Stimulated activated CD4-positive, alpha-beta T cell treated with anti-CD3 and anti-CD28 coated beads, Interleukin-4, amount 100 ng/mL, for 24 hours (primary cell): ENCODE measurements at regions not wholly inside any gene's neighbourhood (a gene's known extent, or its start where the extent isn't known, plus 50 kb on each side); places are given as distances from the start of the nearest gene placed in this dataset.

ENCODE experiments used
- DNase-seq: peaks from one replicate; pipeline ENCODE4 v3.0.0-alpha.2; 2020

GRCh38 chr17:27216836-27217235 lies 77.1 kb upstream of the WSB1 start:
- DNase-seq, result no peak

DNA sequence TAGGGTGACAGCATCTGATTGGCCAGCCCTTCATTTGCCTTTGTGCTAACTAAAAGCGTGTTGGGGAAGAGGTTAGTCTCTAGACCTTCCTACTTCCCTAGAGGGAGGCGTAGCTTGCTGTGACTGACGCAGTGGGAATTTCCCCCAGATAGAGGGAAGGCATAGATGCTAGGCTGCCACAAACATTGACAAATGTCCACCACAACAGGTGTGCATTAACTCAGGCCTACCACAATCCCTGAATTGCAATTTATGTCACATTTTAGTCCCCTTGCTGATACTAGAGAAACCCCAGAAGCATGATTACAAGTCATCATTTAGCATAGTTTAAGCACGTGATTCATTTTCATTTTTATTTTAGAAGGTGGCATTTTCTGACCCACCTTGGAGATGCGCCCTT lies 76.3 kb upstream of the WSB1 start:
- no peak for DNase-seq

GRCh38 chr17:27218041-27218440 lies 75.9 kb upstream of the WSB1 start:
- no peak for DNase-seq

GRCh38 chr17:27218719-27219488 lies 75.0 kb upstream of the WSB1 start:
- peak; percentile 15 for DNase-seq

DNA sequence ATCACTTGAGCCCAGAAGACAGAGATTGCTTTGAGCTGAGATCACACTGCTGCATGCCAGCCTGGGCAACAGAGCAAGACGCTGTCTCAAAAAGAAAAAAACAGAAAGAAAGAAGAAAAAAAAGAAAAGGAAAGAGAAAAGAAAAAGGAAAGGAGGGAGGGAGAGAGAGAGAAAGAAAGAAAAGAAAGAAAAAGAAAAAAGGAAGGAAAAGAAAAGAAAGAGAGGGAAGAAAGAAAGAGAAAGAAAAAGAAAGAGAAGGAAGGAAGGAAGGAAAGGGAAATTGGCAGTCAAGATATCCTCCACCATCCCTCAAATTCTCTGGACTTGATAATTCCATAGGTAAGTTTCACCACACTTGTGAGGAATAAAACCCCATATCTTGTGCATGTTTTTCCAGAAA lies 71.4 kb upstream of the WSB1 start:
- no peak for DNase-seq

- no peak for DNase-seq
Observed at GRCh38 chr17:27224526-27225315, 69.2 kb upstream of the WSB1 start.

DNA sequence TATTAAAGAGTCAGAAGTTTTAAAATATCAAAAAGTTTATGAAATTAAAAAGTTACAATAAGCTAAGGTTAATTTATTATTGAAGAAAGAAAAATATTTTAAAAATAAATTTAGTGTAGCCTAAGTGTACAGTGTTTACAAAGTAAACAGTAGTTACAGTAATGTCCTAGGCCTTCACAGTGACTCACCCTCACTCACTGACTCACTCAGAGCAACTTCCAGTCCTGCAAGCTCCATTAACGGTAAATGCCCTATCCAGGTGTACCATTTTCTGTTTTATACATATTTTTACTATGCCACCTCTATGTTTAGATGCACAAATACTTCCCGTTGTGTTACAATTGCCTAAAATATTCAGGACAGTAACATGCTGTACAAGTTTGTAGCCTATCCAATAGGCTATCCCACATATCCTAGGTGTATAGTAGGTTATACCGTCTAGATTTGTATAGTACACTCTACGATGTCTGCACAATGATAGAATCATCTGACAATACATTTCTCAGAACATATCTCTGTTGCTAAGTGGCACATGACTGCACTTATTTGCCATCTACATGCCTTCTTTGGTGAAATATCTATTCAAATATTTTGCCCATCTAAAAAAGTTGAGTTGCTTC lies 67.2 kb upstream of the WSB1 start:
- DNase-seq, result no peak

DNA sequence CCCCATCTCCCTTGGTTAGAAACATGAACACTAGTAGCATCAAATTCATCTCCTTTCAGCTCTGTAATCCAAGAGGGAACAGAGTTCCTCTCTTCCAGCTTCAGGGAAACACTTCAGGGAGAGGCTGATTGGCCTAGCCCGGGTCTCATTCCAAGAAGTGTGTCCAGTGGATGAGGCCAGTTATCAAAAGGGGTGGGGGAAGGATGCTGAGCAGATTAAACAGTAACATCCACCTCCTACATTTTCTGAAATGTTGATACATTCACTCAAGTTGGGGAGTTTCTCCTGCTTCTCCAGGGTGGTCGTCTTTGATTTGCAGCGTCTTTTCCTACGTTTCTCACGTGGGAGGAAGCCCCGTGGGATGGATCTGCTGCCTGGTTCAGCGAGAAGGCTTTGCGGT lies 62.9 kb upstream of the WSB1 start:
- no peak for DNase-seq

- no peak for DNase-seq
Observed at GRCh38 chr17:27232328-27232727, 61.6 kb upstream of the WSB1 start.

DNA sequence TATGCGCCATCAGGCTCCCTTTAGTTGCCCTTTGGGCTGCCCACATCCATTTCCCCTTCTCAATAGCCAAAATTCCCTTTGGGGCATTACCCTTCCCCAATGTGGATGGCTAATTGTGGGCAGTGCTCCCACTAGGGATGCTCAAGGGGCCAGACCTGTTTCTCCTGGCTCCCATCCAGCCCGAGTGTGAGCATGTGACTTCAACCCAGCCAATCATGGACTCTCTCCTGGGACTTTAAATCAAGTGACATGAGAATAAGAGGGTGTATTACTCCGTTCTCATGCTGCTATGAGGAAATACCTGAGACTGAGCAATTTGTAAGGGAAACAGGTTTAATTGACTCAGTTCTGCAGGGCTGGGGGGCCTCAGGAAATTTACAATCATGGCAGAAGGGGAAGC lies 60.9 kb upstream of the WSB1 start:
- DNase-seq, result no peak

DNA sequence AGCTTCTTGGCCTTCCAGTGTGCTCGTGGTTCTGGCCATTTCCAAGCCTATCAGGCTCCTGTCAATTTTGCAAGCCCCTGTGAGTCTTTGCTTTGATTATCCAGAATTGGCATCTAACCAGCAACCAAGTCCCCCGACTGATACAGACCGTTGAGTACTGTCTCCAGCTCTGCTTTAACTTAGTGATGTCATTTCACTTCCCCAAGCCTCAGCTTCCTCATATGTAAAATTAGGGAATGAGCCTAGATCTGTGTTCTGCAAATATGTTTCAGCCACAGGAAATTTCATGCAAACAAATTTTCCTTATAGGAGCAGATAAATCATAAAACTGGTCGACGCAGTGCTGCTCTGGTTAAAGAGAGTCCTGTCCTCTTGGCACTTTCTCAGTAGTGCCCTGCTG lies 60.1 kb upstream of the WSB1 start:
- DNase-seq, result no peak

DNA sequence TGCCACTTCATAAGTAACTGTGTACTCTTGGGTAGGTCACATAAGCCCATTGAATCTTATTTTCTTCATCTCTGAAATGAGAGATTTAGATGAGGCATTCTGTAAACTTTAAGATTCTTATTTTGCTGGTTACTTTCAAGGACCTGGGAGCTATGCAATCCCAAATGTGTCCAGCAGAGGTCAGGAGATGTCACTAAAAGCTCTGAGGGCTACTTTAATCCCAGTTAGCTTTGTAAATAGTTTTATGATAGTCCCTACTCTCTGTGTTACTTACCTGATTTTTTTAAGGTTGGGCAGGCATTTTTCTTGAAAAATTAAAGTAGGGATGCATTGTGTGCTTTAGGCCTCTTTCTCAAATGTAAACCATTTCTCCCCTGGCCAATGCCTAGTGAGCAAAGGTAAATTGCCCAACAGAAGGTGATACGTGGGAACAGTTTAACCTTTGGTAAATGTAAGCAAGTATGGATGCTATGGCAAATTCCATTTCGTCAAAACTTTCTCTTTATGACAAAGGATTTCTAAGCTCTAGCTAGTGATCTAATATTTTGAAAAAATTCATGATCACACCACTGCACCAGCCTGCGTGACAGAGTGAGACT lies 57.1 kb upstream of the WSB1 start:
- peak; percentile 83 for DNase-seq

GRCh38 chr17:27237890-27238289 lies 56.0 kb upstream of the WSB1 start:
- DNase-seq, result no peak

GRCh38 chr17:27239046-27239445 lies 54.9 kb upstream of the WSB1 start:
- DNase-seq, result no peak

DNA sequence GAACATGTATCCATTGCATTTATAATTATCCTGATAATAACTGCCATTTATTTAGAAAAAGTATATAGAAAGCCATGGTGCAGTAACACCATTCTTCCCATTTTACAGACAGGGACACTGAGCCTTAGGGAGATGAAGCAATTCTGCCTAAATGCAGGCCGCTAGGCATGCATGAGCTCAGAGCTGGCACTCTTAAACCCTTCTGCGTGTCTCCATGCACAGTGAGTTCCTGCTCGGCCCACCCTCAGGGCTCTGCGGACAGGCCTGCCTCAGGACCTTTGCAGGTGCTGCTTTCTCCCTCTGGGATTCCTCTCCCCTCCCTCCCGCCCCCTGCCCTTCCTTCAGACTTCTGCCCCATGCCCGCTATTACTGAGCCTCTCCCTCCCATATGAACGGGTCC lies 54.3 kb upstream of the WSB1 start:
- DNase-seq, result no peak

DNA sequence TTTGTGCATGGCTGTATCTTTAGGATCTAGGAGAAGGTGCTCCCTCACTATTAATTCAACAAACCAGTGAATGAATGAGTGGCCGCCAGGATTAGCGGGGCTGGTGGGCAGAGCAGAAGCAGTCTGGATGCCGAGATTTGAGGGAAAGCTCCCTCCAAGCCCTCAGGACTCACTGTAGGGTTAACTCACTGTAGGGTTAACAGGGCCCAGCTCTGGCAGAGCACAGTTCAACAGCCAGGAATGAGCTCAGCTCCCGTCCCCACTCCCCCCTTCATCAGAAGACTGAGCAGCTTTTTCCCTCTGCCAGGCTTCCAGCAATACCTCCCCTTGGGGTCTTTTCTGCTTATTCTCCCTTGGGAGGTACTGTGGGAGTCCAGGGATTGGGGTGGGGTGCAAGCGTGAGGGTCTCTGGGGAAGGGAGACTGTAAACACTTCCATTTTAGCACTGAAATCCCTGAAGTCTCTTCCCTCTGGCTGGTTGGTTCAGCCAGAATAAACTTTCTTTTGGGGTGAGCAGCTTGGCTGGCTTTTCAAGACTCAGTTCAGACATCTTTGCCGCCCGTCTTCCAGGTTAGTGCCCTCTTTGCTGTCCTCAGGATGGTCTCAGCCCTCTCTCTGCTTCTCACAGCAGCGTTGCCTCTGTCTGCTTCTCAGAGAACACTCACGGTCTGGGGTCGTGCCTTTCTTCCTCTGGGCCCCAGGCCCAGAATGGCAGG lies 53.7 kb upstream of the WSB1 start:
- DNase-seq, result no peak

DNA sequence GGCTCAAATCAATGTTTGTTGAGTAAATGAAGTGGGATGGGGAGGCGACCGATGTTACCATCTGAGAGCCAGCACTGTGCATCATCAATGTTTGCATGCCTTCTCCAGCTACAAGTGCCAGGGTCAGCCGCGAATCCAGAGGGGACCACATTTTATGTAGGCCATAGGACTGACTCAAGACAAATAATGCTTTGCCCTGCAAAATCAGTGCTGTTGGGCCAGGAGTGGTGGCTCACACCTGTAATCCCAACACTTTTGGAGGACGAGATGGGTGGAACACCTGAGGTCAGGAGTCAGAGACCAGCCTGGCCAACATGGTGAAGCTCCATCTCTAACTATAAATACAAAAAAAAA lies 53.1 kb upstream of the WSB1 start:
- DNase-seq, result no peak

GRCh38 chr17:27241346-27241946 lies 52.5 kb upstream of the WSB1 start:
- no peak for DNase-seq

DNA sequence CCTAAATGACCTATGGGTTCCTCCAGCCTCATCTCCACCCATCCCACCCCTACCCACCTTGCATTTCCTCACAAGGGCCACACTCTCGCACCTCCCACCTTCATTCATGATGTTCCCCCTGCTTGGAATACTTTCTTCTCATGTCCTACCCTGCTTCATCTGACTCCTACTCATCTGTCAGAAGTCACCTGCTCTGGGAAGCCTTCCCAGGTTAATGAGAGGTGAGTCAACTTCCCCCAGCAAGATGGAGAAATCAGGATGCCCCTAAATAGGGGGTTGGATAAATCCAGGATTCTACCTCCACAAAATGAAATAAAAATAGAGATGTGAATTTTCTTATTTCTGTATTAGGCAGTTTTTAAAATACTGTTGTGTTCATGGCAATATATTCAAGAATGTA lies 51.0 kb upstream of the WSB1 start:
- DNase-seq, result no peak

- no peak for DNase-seq
Observed at GRCh38 chr17:27244011-27244410, 49.9 kb upstream of the WSB1 start.
